ENCODE measurements at regions not wholly inside any gene's neighbourhood (a gene's known extent, or its start where the extent isn't known, plus 50 kb on each side); places are given as distances from the start of the nearest gene placed in this dataset.

- H3K9me3 Mint-ChIP-seq = no peaks in the 10 kb centered on the region
- no peak for ATAC-seq
- H3K4me3 Mint-ChIP-seq = no peak overlapping the region
- no peaks in the 10 kb centered on the region for H3K36me3 Mint-ChIP-seq
- H3K27me3 Mint-ChIP-seq = peaks cover 31% of the 10 kb centered on the region
- no peak overlapping the region for H3K27ac Mint-ChIP-seq
- no peaks in the 10 kb centered on the region for H3K4me1 Mint-ChIP-seq
Measured at GRCh38 chr14:96617635-96618034, 115.5 kb downstream of the PAPOLA start.

GRCh38 chr14:96622926-96623325 lies 120.7 kb downstream of the PAPOLA start:
- peaks cover 15% of the 10 kb centered on the region for H3K27me3 Mint-ChIP-seq
- no peaks in the 10 kb centered on the region for H3K4me1 Mint-ChIP-seq
- no peak overlapping the region for H3K27ac Mint-ChIP-seq
- no peak for ATAC-seq
- no peak overlapping the region for H3K4me3 Mint-ChIP-seq
- no peaks in the 10 kb centered on the region for H3K9me3 Mint-ChIP-seq
- H3K36me3 Mint-ChIP-seq = no peaks in the 10 kb centered on the region

- Mint-ChIP-seq H3K4me1 (no peaks in the 10 kb centered on the region), H3K36me3 (no peaks in the 10 kb centered on the region)
- no peak for ATAC-seq
Measured at GRCh38 chr14:96623676-96624484, 121.7 kb downstream of the PAPOLA start.

GRCh38 chr14:96624661-96625425 lies 122.7 kb downstream of the PAPOLA start:
- Mint-ChIP-seq H3K4me3 (no peak overlapping the region), H3K36me3 (no peaks in the 10 kb centered on the region), H3K27ac (no peak overlapping the region), H3K4me1 (no peaks in the 10 kb centered on the region), H3K27me3 (peaks cover 15% of the 10 kb centered on the region), H3K9me3 (no peaks in the 10 kb centered on the region)
- no peak for ATAC-seq

More at GRCh38 chr14:96623676-96624484, 121.7 kb downstream of the PAPOLA start:
- H3K27ac Mint-ChIP-seq = no peak overlapping the region
- no peaks in the 10 kb centered on the region for H3K9me3 Mint-ChIP-seq
- H3K4me3 Mint-ChIP-seq = no peak overlapping the region
- H3K27me3 Mint-ChIP-seq = peaks cover 15% of the 10 kb centered on the region

- Mint-ChIP-seq H3K9me3 (no peaks in the 10 kb centered on the region), H3K27me3 (peaks cover 15% of the 10 kb centered on the region), H3K4me1 (no peaks in the 10 kb centered on the region), H3K36me3 (no peaks in the 10 kb centered on the region), H3K27ac (no peak overlapping the region), H3K4me3 (no peak overlapping the region)
- ATAC-seq = no peak
Measured at GRCh38 chr14:96625426-96625985, 123.3 kb downstream of the PAPOLA start.

GRCh38 chr14:96626121-96626768 lies 124.1 kb downstream of the PAPOLA start:
- Mint-ChIP-seq H3K27ac (no peak overlapping the region), H3K27me3 (peaks cover 15% of the 10 kb centered on the region), H3K9me3 (no peaks in the 10 kb centered on the region), H3K4me1 (no peaks in the 10 kb centered on the region), H3K4me3 (no peak overlapping the region), H3K36me3 (no peaks in the 10 kb centered on the region)
- ATAC-seq = no peak

GRCh38 chr14:96626916-96627315 lies 124.7 kb downstream of the PAPOLA start:
- Mint-ChIP-seq H3K36me3 (no peaks in the 10 kb centered on the region), H3K27ac (no peak overlapping the region), H3K27me3 (peaks cover 15% of the 10 kb centered on the region), H3K4me3 (no peak overlapping the region), H3K4me1 (no peaks in the 10 kb centered on the region), H3K9me3 (no peaks in the 10 kb centered on the region)
- no peak for ATAC-seq

- Mint-ChIP-seq H3K36me3 (no peaks in the 10 kb centered on the region), H3K9me3 (no peaks in the 10 kb centered on the region), H3K4me3 (no peak overlapping the region), H3K4me1 (no peaks in the 10 kb centered on the region), H3K27ac (no peak overlapping the region), H3K27me3 (peaks cover 15% of the 10 kb centered on the region)
- ATAC-seq = no peak
Measured at GRCh38 chr14:96627386-96627785, 125.2 kb downstream of the PAPOLA start.

- Mint-ChIP-seq H3K9me3 (no peaks in the 10 kb centered on the region), H3K4me1 (no peaks in the 10 kb centered on the region), H3K4me3 (no peak overlapping the region), H3K36me3 (no peaks in the 10 kb centered on the region), H3K27ac (no peak overlapping the region), H3K27me3 (peaks cover 15% of the 10 kb centered on the region)
- no peak for ATAC-seq
Measured at GRCh38 chr14:96627811-96628775, 125.9 kb downstream of the PAPOLA start.

GRCh38 chr14:96629082-96629481 lies 126.9 kb downstream of the PAPOLA start:
- Mint-ChIP-seq H3K27ac (no peak overlapping the region), H3K9me3 (no peaks in the 10 kb centered on the region), H3K27me3 (peaks cover 5% of the 10 kb centered on the region), H3K4me3 (no peak overlapping the region), H3K36me3 (no peaks in the 10 kb centered on the region), H3K4me1 (no peaks in the 10 kb centered on the region)
- no peak for ATAC-seq

GRCh38 chr14:96629558-96630222 lies 127.5 kb downstream of the PAPOLA start:
- Mint-ChIP-seq H3K27me3 (no peaks in the 10 kb centered on the region), H3K4me1 (no peaks in the 10 kb centered on the region), H3K9me3 (no peaks in the 10 kb centered on the region), H3K4me3 (no peak overlapping the region), H3K36me3 (no peaks in the 10 kb centered on the region), H3K27ac (no peak overlapping the region)
- ATAC-seq = no peak

- no peak overlapping the region for H3K4me3 Mint-ChIP-seq
- no peak for ATAC-seq
Measured at GRCh38 chr14:96630281-96630680, 128.1 kb downstream of the PAPOLA start.

GRCh38 chr14:96631030-96631429 lies 128.8 kb downstream of the PAPOLA start:
- Mint-ChIP-seq H3K27me3 (no peaks in the 10 kb centered on the region), H3K4me3 (no peak overlapping the region), H3K4me1 (no peaks in the 10 kb centered on the region), H3K36me3 (no peaks in the 10 kb centered on the region), H3K9me3 (no peaks in the 10 kb centered on the region), H3K27ac (no peak overlapping the region)
- no peak for ATAC-seq

More at GRCh38 chr14:96630281-96630680, 128.1 kb downstream of the PAPOLA start:
- Mint-ChIP-seq H3K4me1 (no peaks in the 10 kb centered on the region), H3K27me3 (no peaks in the 10 kb centered on the region), H3K27ac (no peak overlapping the region), H3K36me3 (no peaks in the 10 kb centered on the region), H3K9me3 (no peaks in the 10 kb centered on the region)

Measured in stimulated activated memory B cell treated with anti-CD40 and anti-IgM and Interleukin-4, amounts not matched to agents 10 μg/mL and 1 μg/mL and 100 μg/mL, for 72 hours (primary cell).